Loucy (cell line): ENCODE measurements at regions not wholly inside any gene's neighbourhood (a gene's known extent, or its start where the extent isn't known, plus 50 kb on each side); places are given as distances from the start of the nearest gene placed in this dataset.

Experiments
- H2AFZ ChIP-seq: fragments of 200-600 bp; sonication (generic); 2 replicates; pipeline ENCODE4 v1.6.0; 2016; ENCODE audit warnings: antibody characterized with exemption, mild to moderate bottlenecking, low read length, moderate library complexity
- H3F3A ChIP-seq: fragments of 200-600 bp; 2 replicates; pipeline ENCODE4 v1.6.0; 2016; ENCODE audit warnings: antibody characterized with exemption, low read depth, mild to moderate bottlenecking
- H3K27me3 ChIP-seq: fragments of 200-600 bp; sonication (generic); 2 replicates; pipeline ENCODE4 v1.6.1; 2014; ENCODE audit warnings: low read length, mild to moderate bottlenecking; ENCODE audit not compliant: insufficient read depth, poor library complexity, severe bottlenecking
- H3K36me3 ChIP-seq: fragments of 200-600 bp; sonication (generic); 2 replicates; pipeline ENCODE4 v1.6.1; 2016; ENCODE audit warnings: low read length; ENCODE audit not compliant: insufficient read depth
- H3K4me1 ChIP-seq: fragments of 200-600 bp; sonication (generic); 2 replicates; pipeline ENCODE4 v1.5.1; 2014; ENCODE audit warnings: low read length, mild to moderate bottlenecking; ENCODE audit not compliant: insufficient read depth, poor library complexity, severe bottlenecking
- H3K4me2 ChIP-seq: fragments of 200-600 bp; sonication (generic); 2 replicates; pipeline ENCODE4 v1.6.0; 2014; ENCODE audit warnings: antibody characterized with exemption, low read length, low read depth, mild to moderate bottlenecking; ENCODE audit not compliant: poor library complexity, severe bottlenecking
- H3K4me3 ChIP-seq: fragments of 200-600 bp; sonication (generic); 2 replicates; pipeline ENCODE4 v1.5.1; 2014; ENCODE audit warnings: low read length, mild to moderate bottlenecking, mixed read lengths; ENCODE audit not compliant: poor library complexity, severe bottlenecking
- H3K79me2 ChIP-seq: fragments of 200-600 bp; sonication (generic); 2 replicates; pipeline ENCODE4 v1.6.1; 2014; ENCODE audit warnings: low read length; ENCODE audit not compliant: insufficient read depth
- H3K9ac ChIP-seq: fragments of 200-600 bp; sonication (generic); 2 replicates; pipeline ENCODE4 v1.6.0; 2014; ENCODE audit warnings: mild to moderate bottlenecking, low read depth, low read length, moderate library complexity; ENCODE audit not compliant: poor library complexity, severe bottlenecking
- H3K9me2 ChIP-seq: fragments of 200-600 bp; sonication (generic); replicated peaks from 2 replicates; pipeline ENCODE4 v1.6.1; 2016; ENCODE audit warnings: low read depth, low read length, mixed read lengths
- H3K9me3 ChIP-seq: fragments of 200-600 bp; sonication (generic); 2 replicates; pipeline ENCODE4 v1.6.1; 2014; ENCODE audit warnings: mild to moderate bottlenecking, antibody characterized with exemption, low read length, low read depth; ENCODE audit not compliant: insufficient read depth
- H4K20me1 ChIP-seq: fragments of 200-600 bp; sonication (generic); 2 replicates; pipeline ENCODE4 v1.6.0; 2014; ENCODE audit warnings: antibody characterized with exemption, low read length, mild to moderate bottlenecking; ENCODE audit not compliant: insufficient read depth, poor library complexity, severe bottlenecking
- CTCF ChIP-seq: fragments of 200-600 bp; sonication (generic); conservative IDR thresholded peaks from 2 replicates; pipeline ENCODE4 v1.5.1; 2014; ENCODE audit warnings: mild to moderate bottlenecking, antibody characterized with exemption, low read length
- EZH2phosphoT487 ChIP-seq: fragments of 200-600 bp; IDR thresholded peaks from 2 replicates; pipeline ENCODE4 v1.6.1; 2018; ENCODE audit warnings: antibody characterized with exemption, mild to moderate bottlenecking, moderate library complexity, borderline replicate concordance

DNA sequence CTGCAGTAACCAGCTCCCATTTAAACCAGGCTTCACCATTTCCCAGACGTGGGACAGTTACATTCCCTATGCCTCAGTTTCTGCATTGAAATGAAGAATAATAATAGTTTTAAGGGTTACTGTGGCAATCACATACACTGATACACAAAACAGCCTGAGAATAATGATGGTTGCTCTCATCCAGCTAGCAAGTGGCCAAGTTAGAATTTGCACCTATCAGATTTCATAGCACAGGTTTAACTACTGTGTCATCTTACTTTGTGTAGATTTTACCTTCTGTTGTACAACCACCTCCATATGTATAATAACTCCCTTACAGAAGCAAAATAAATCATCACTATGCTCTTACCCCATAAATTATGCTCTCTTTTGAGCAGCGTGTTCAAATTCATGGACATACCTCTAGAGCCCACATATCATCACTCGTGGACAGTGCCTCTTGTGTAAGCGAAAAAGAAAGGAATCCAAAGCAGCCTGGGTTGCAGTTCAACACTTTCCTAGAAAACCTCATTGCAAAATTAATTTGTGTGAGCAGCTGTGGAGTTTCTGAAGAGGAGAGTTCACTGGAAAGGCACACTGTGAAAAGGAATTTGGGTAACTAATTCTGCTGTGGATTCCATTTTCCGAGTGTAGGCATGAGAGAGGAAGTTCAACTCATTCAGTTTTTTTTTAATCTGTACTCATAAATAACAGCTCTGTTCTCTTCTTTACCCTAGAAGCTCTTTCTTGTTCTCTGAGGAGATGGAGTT is 492.5 kb downstream of the ARL4A start:
- no peaks in the 10 kb centered on the region for H4K20me1 ChIP-seq

GRCh38 chr7:13181216-13181615 is 493.8 kb downstream of the ARL4A start:
- TF ChIP-seq EZH2phosphoT487 = no peak
- no peak for TF ChIP-seq CTCF

More for the DNA sequence above, 492.5 kb downstream of the ARL4A start:
- H3K9me3 ChIP-seq = no peaks in the 10 kb centered on the region
- H3K4me3 ChIP-seq = no peak overlapping the region
- H3K36me3 ChIP-seq = no peaks in the 10 kb centered on the region
- H3K27me3 ChIP-seq = no peaks in the 10 kb centered on the region
- no peak overlapping the region for H3K4me2 ChIP-seq
- no peaks in the 10 kb centered on the region for H3K4me1 ChIP-seq
- no peaks in the 10 kb centered on the region for H3K9me2 ChIP-seq
- no peak overlapping the region for H2AFZ ChIP-seq
- no peak overlapping the region for H3K9ac ChIP-seq
- no peak for TF ChIP-seq CTCF
- no peak for TF ChIP-seq EZH2phosphoT487
- H3F3A ChIP-seq = no peaks in the 10 kb centered on the region
- H3K79me2 ChIP-seq = no peaks in the 10 kb centered on the region

GRCh38 chr7:13185139-13185538 is 497.7 kb downstream of the ARL4A start:
- H3K4me1 ChIP-seq = no peaks in the 10 kb centered on the region
- H3K27me3 ChIP-seq = no peaks in the 10 kb centered on the region
- no peak overlapping the region for H3K4me2 ChIP-seq
- H3K9me3 ChIP-seq = no peaks in the 10 kb centered on the region
- H3K79me2 ChIP-seq = no peaks in the 10 kb centered on the region
- no peaks in the 10 kb centered on the region for H3K36me3 ChIP-seq
- no peak overlapping the region for H3K4me3 ChIP-seq
- H3K9me2 ChIP-seq = no peaks in the 10 kb centered on the region
- H2AFZ ChIP-seq = no peak overlapping the region
- no peak overlapping the region for H3K9ac ChIP-seq
- no peaks in the 10 kb centered on the region for H3F3A ChIP-seq
- no peaks in the 10 kb centered on the region for H4K20me1 ChIP-seq
- TF ChIP-seq EZH2phosphoT487 = no peak
- TF ChIP-seq CTCF = no peak

More at GRCh38 chr7:13181216-13181615, 493.8 kb downstream of the ARL4A start:
- no peaks in the 10 kb centered on the region for H3K4me1 ChIP-seq
- no peaks in the 10 kb centered on the region for H3K79me2 ChIP-seq
- H3K9me3 ChIP-seq = no peaks in the 10 kb centered on the region
- H2AFZ ChIP-seq = no peak overlapping the region
- no peaks in the 10 kb centered on the region for H4K20me1 ChIP-seq
- H3F3A ChIP-seq = no peaks in the 10 kb centered on the region
- H3K27me3 ChIP-seq = no peaks in the 10 kb centered on the region
- H3K4me3 ChIP-seq = no peak overlapping the region
- no peaks in the 10 kb centered on the region for H3K36me3 ChIP-seq
- no peak overlapping the region for H3K9ac ChIP-seq
- H3K9me2 ChIP-seq = no peaks in the 10 kb centered on the region
- no peak overlapping the region for H3K4me2 ChIP-seq
